Fibroblast of the aortic adventitia (primary cell): ENCODE measurements at regions not wholly inside any gene's neighbourhood (a gene's known extent, or its start where the extent isn't known, plus 50 kb on each side); places are given as distances from the start of the nearest gene placed in this dataset.

Experiments
- DNase-seq: peaks from one replicate; pipeline ENCODE4 v3.0.0-alpha.2; 2010; ENCODE audit warnings: low read depth
- H3K4me3 ChIP-seq: 2 replicates; pipeline ENCODE4 v1.5.1; 2011; ENCODE audit warnings: low read depth, mild to moderate bottlenecking, control low read depth, low read length, moderate library complexity
- CTCF ChIP-seq: IDR thresholded peaks from 2 replicates; pipeline ENCODE4 v1.5.1; 2011; ENCODE audit warnings: mild to moderate bottlenecking, low read length, control low read depth, inconsistent platforms; ENCODE audit not compliant: insufficient read depth

- H3K4me3 ChIP-seq = no peak overlapping the region
- no peak for TF ChIP-seq CTCF
- DNase-seq = no peak
Observed at GRCh38 chr9:80796632-80797031, 892.7 kb downstream of the TLE1 start.

- no peak overlapping the region for H3K4me3 ChIP-seq
- no peak for DNase-seq
- no peak for TF ChIP-seq CTCF
Observed at GRCh38 chr9:80794197-80794596, 895.1 kb downstream of the TLE1 start.

GRCh38 chr9:80793706-80794105 lies 895.6 kb downstream of the TLE1 start:
- H3K4me3 ChIP-seq = no peak overlapping the region
- no peak for TF ChIP-seq CTCF
- DNase-seq = no peak

- DNase-seq = no peak
- TF ChIP-seq CTCF = no peak
Observed at GRCh38 chr9:80792726-80793125, 896.6 kb downstream of the TLE1 start.

GRCh38 chr9:80791836-80792235 lies 897.5 kb downstream of the TLE1 start:
- H3K4me3 ChIP-seq = no peak overlapping the region
- no peak for DNase-seq
- no peak for TF ChIP-seq CTCF

More at GRCh38 chr9:80792726-80793125, 896.6 kb downstream of the TLE1 start:
- H3K4me3 ChIP-seq = no peak overlapping the region

GRCh38 chr9:80790764-80791163 lies 898.6 kb downstream of the TLE1 start:
- no peak for TF ChIP-seq CTCF
- H3K4me3 ChIP-seq = no peak overlapping the region
- no peak for DNase-seq

- no peak for TF ChIP-seq CTCF
- H3K4me3 ChIP-seq = no peak overlapping the region
- no peak for DNase-seq
Observed at GRCh38 chr9:80789831-80790230, 899.5 kb downstream of the TLE1 start.
